PC-9 (cell line): ENCODE measurements at regions not wholly inside any gene's neighbourhood (a gene's known extent, or its start where the extent isn't known, plus 50 kb on each side); places are given as distances from the start of the nearest gene placed in this dataset.

Experiments used
- BruUV-seq: library from RNA; stranded (reverse); fragments of 400-500 nt; replicated peaks from 2 replicates; lab custom pipeline; 2021; lab: Mats Ljungman, UMichigan
- CTCF ChIA-PET: fragments of 300-600 bp; sonication (Branson Sonifier 250); formaldehyde crosslinking; loops from one replicate; lab custom pipeline; 2022; ENCODE audit warnings: antibody characterized with exemption; lab: Charles Lee
- POLR2A ChIA-PET: fragments of 300-600 bp; sonication (Branson Sonifier 250); formaldehyde crosslinking; loops from one replicate; lab custom pipeline; 2022; ENCODE audit warnings: antibody characterized with exemption; ENCODE audit not compliant: unreplicated experiment; lab: Charles Lee
- DNase-seq, 2 experiments: peaks; one replicate each; pipeline versions ENCODE4 v3.0.0 to v3.0.0-alpha.2; 2015 to 2022; ENCODE audit warnings: mixed read lengths in 1 of 2
- H2AFZ ChIP-seq: fragments of 200-600 bp; sonication (generic); 2 replicates; pipeline ENCODE4 v1.8.1; 2017; ENCODE audit warnings: antibody characterized with exemption
- H3F3A ChIP-seq: fragments of 200-600 bp; sonication (generic); 2 replicates; pipeline ENCODE4 v1.8.1; 2017; ENCODE audit warnings: antibody characterized with exemption, mild to moderate bottlenecking, low read depth; ENCODE audit not compliant: insufficient read depth
- H3K27ac ChIP-seq: fragments of 200-600 bp; sonication (generic); 2 replicates; pipeline ENCODE4 v1.6.1; 2016; ENCODE audit warnings: mixed run types
- H3K27me3 ChIP-seq: fragments of 200-600 bp; sonication (generic); 2 replicates; pipeline ENCODE4 v1.6.1; 2016; ENCODE audit warnings: low read depth, mixed run types; ENCODE audit not compliant: insufficient read depth
- H3K36me3 ChIP-seq: fragments of 200-600 bp; sonication (generic); 2 replicates; pipeline ENCODE4 v1.6.1; 2016; ENCODE audit warnings: low read depth, mixed run types
- H3K4me1 ChIP-seq: fragments of 200-600 bp; sonication (generic); replicated peaks from 2 replicates; pipeline ENCODE4 v1.6.1; 2016; ENCODE audit warnings: mixed run types; ENCODE audit not compliant: insufficient read depth
- H3K4me2 ChIP-seq: fragments of 200-600 bp; sonication (generic); 2 replicates; pipeline ENCODE4 v1.6.1; 2017; ENCODE audit warnings: mixed run types
- H3K4me3 ChIP-seq: fragments of 200-600 bp; sonication (generic); 2 replicates; pipeline ENCODE4 v1.6.1; 2016; ENCODE audit warnings: mixed run types
- H3K79me2 ChIP-seq: fragments of 200-600 bp; sonication (generic); 2 replicates; pipeline ENCODE4 v1.6.1; 2017; ENCODE audit warnings: low read depth, mixed run types
- H3K9me2 ChIP-seq: fragments of 200-600 bp; sonication (generic); 2 replicates; pipeline ENCODE4 v1.8.1; 2017; ENCODE audit warnings: mild to moderate bottlenecking; ENCODE audit not compliant: insufficient read depth
- H3K9me3 ChIP-seq: fragments of 200-600 bp; sonication (generic); 2 replicates; pipeline ENCODE4 v1.8.1; 2016; ENCODE audit warnings: low read depth; ENCODE audit not compliant: insufficient read depth
- H4K20me1 ChIP-seq: fragments of 200-600 bp; sonication (generic); 2 replicates; pipeline ENCODE4 v1.8.1; 2017; ENCODE audit not compliant: insufficient read depth
- CTCF ChIP-seq: fragments of 200-600 bp; sonication (generic); conservative IDR thresholded peaks from 2 replicates; pipeline ENCODE4 v1.6.1; 2017; ENCODE audit warnings: mixed run types, antibody characterized with exemption, mild to moderate bottlenecking, moderate library complexity
- EZH2 ChIP-seq: fragments of 200-600 bp; sonication (generic); IDR thresholded peaks from 2 replicates; pipeline ENCODE4 v1.8.0; 2017; ENCODE audit warnings: antibody characterized with exemption, low read depth
- intact Hi-C: fragments of 100-400 bp; cut with micrococcal nuclease; formaldehyde crosslinking; loops from one replicate; pipeline ENCODE4 v1.10.0; 2022; ENCODE audit not compliant: unreplicated experiment

- Histone ChIP-seq H3K27ac (no peak overlapping the region), H2AFZ (no peak overlapping the region), H3K9me3 (no peaks in the 10 kb centered on the region), H4K20me1 (no peaks in the 10 kb centered on the region), H3K36me3 (no peaks in the 10 kb centered on the region), H3K9me2 (no peaks in the 10 kb centered on the region), H3K4me1 (no peaks in the 10 kb centered on the region), H3K4me3 (no peak overlapping the region), H3K4me2 (no peak overlapping the region), H3K27me3 (peaks cover 15% of the 10 kb centered on the region; the same call in 1 of the 2 replicates), H3F3A (no peaks in the 10 kb centered on the region), H3K79me2 (no peaks in the 10 kb centered on the region)
- no TSS peak for BruUV-seq
- CTCF ChIA-PET = no interaction called here
- DNase-seq = no peak
- TF ChIP-seq CTCF = no peak
- no peak for TF ChIP-seq EZH2
- POLR2A ChIA-PET = no interaction called here
- intact Hi-C loops = no loop called here
Measured at GRCh38 chr10:133015321-133015720, 72.4 kb upstream of the ADGRA1 start.

GRCh38 chr10:133014416-133015210, 72.2 kb upstream of the CFAP46 start:
- H3K27me3 ChIP-seq = peaks cover 10% of the 10 kb centered on the region; the same call in 1 of the 2 replicates
- no peak overlapping the region for H2AFZ ChIP-seq
- no peaks in the 10 kb centered on the region for H3F3A ChIP-seq
- DNase-seq = no peak
- no peaks in the 10 kb centered on the region for H3K79me2 ChIP-seq
- H3K4me2 ChIP-seq = no peak overlapping the region
- H3K36me3 ChIP-seq = no peaks in the 10 kb centered on the region
- no peaks in the 10 kb centered on the region for H4K20me1 ChIP-seq
- no peak for TF ChIP-seq CTCF
- no peak for TF ChIP-seq EZH2
- no peaks in the 10 kb centered on the region for H3K9me2 ChIP-seq
- H3K4me1 ChIP-seq = no peaks in the 10 kb centered on the region
- ChIA-PET CTCF (no interaction called here), POLR2A (no interaction called here)
- no peak overlapping the region for H3K4me3 ChIP-seq
- H3K9me3 ChIP-seq = no peaks in the 10 kb centered on the region
- no TSS peak for BruUV-seq
- intact Hi-C loops = no loop called here
- H3K27ac ChIP-seq = no peak overlapping the region

GRCh38 chr10:133013463-133013862, 71.1 kb upstream of the CFAP46 start:
- Histone ChIP-seq H3K4me2 (no peak overlapping the region), H3F3A (no peaks in the 10 kb centered on the region), H3K4me1 (no peaks in the 10 kb centered on the region), H4K20me1 (no peaks in the 10 kb centered on the region), H2AFZ (no peak overlapping the region), H3K9me2 (no peaks in the 10 kb centered on the region), H3K27ac (no peak overlapping the region), H3K4me3 (no peak overlapping the region), H3K36me3 (no peaks in the 10 kb centered on the region), H3K9me3 (no peaks in the 10 kb centered on the region), H3K27me3 (peaks cover 10% of the 10 kb centered on the region; the same call in 1 of the 2 replicates), H3K79me2 (no peaks in the 10 kb centered on the region)
- DNase-seq = peak; percentile 49 to 55
- intact Hi-C loops = no loop called here
- BruUV-seq = no TSS peak
- CTCF ChIA-PET = no interaction called here
- TF ChIP-seq CTCF (no peak), EZH2 (no peak)
- POLR2A ChIA-PET = interaction anchor here (0.6 kb wide), 1 partner anchor 609 kb away, joined by 4 read pairs; no protein-coding TSS in a partner anchor
